K562 (cell line): ENCODE measurements at regions not wholly inside any gene's neighbourhood (a gene's known extent, or its start where the extent isn't known, plus 50 kb on each side); places are given as distances from the start of the nearest gene placed in this dataset.

Experiments
- ATAC-seq: fragments of 200-7000 bp; cut with Tn5 transposase; 3 replicates; pipeline ENCODE4 v1.9.1; 2020; ENCODE audit warnings: moderate library complexity
- BruUV-seq: library from RNA; stranded (reverse); fragments of 400-500 nt; replicated peaks from 2 replicates; lab custom pipeline; 2021; lab: Mats Ljungman, UMichigan
- CTCF ChIA-PET: fragments of 300-600 bp; formaldehyde crosslinking; extraction: SDS; loops from one replicate; lab custom pipeline; 2021; ENCODE audit warnings: low intra/inter-chr PET ratio; lab: Yijun Ruan, JAX
- POLR2A ChIA-PET: fragments of 300-600, 350-650 bp; sonication (Branson Sonifier 250); formaldehyde crosslinking; extraction: SDS; loops from one replicate; lab custom pipeline; 2021; ENCODE audit warnings: antibody characterized with exemption, inconsistent platforms; lab: Yijun Ruan, JAX
- DNase-seq, 4 experiments: peaks; one replicate each; pipeline versions ENCODE4 v3.0.0 to v3.0.0-alpha.2; 2011 to 2018; ENCODE audit warnings: low spot score in 3 of 4, mixed read lengths in 3 of 4; ENCODE audit errors: extremely low read depth in 1 of 4
- FAIRE-seq: peaks from 2 replicates; lab custom pipeline; 2011; peaks lifted over from hg19 to GRCh38; lab: Jason Lieb, UNC
- H2AFZ ChIP-seq: 2 replicates; pipeline ENCODE4 v1.6.0; 2011; ENCODE audit warnings: low read depth, low read length, control low read depth, inconsistent platforms
- H3K27ac ChIP-seq: fragments of 200-600 bp; 3 replicates; pipeline ENCODE4 v1.8.0; 2011; ENCODE audit warnings: low read depth, mild to moderate bottlenecking, control low read depth, inconsistent platforms, low read length, moderate library complexity, mixed read lengths; ENCODE audit errors: extremely low read depth
- H3K27me3 ChIP-seq, 2 experiments: fragments of 300-600 bp in 1 of 2; 2 replicates in 1 of 2; 3 replicates in 1 of 2; pipeline versions ENCODE4 v1.6.0 to v1.8.0; 2011; ENCODE audit warnings: inconsistent platforms in 2 of 2, low read length in 2 of 2, mild to moderate bottlenecking in 1 of 2, mixed read lengths in 1 of 2, moderate library complexity in 1 of 2; ENCODE audit not compliant: control insufficient read depth in 2 of 2, insufficient read depth in 2 of 2
- H3K36me3 ChIP-seq: fragments of 300-600 bp; 3 replicates; pipeline ENCODE4 v1.8.0; 2011; ENCODE audit warnings: mild to moderate bottlenecking, low read length, inconsistent platforms; ENCODE audit not compliant: control insufficient read depth, insufficient read depth
- H3K4me1 ChIP-seq, 2 experiments: fragments of 200-600 bp in 1 of 2; replicated peaks in 1 of 2; 2 replicates in 1 of 2; 3 replicates in 1 of 2; pipeline versions ENCODE4 v1.5.1 to v1.8.0; 2011; ENCODE audit warnings: inconsistent platforms in 2 of 2, low read length in 2 of 2, mild to moderate bottlenecking in 1 of 2, mixed read lengths in 1 of 2, moderate library complexity in 1 of 2; ENCODE audit not compliant: control insufficient read depth in 2 of 2, insufficient read depth in 2 of 2
- H3K4me2 ChIP-seq: 2 replicates; pipeline ENCODE4 v1.6.1; 2011; ENCODE audit warnings: low read length, control low read depth, inconsistent platforms, mixed read lengths; ENCODE audit not compliant: insufficient read depth
- H3K4me3 ChIP-seq: fragments of 200-600 bp; sonication (generic), shearing (Covaris generic); 2 replicates; pipeline ENCODE4 v1.5.1; 2016; ENCODE audit warnings: control low read depth, inconsistent platforms
- H3K79me2 ChIP-seq: fragments of 200-600 bp; 3 replicates; pipeline ENCODE4 v1.8.0; 2011; ENCODE audit warnings: low read length, inconsistent platforms; ENCODE audit not compliant: control insufficient read depth, insufficient read depth
- H3K9ac ChIP-seq, 2 experiments: 2 replicates each; pipeline versions ENCODE4 v1.6.0 to v1.6.1; 2011; ENCODE audit warnings: low read depth in 2 of 2, low read length in 2 of 2, control low read depth in 1 of 2, inconsistent platforms in 1 of 2, mild to moderate bottlenecking in 1 of 2, mixed read lengths in 1 of 2; ENCODE audit not compliant: insufficient read depth in 1 of 2
- H3K9me1 ChIP-seq: one replicate; pipeline ENCODE4 v1.6.0; 2011; ENCODE audit warnings: inconsistent platforms, mild to moderate bottlenecking, low read length, moderate library complexity; ENCODE audit not compliant: control insufficient read depth, insufficient read depth
- H3K9me3 ChIP-seq: replicated peaks from 2 replicates; pipeline ENCODE4 v1.5.1; 2011; ENCODE audit warnings: low read depth, low read length, inconsistent platforms; ENCODE audit not compliant: control insufficient read depth, insufficient read depth
- H4K20me1 ChIP-seq: replicated peaks from 2 replicates; pipeline ENCODE4 v1.6.1; 2011; ENCODE audit warnings: low read length, inconsistent platforms, mixed read lengths; ENCODE audit not compliant: control insufficient read depth, insufficient read depth
- CREB3L1 ChIP-seq: fragments of 450-650 bp; IDR thresholded peaks from 2 replicates; pipeline ENCODE4 v1.6.1; 2014; ENCODE audit warnings: low read depth, mild to moderate bottlenecking, moderate library complexity, borderline replicate concordance
- CTBP1 ChIP-seq: fragments of 450-650 bp; IDR thresholded peaks from 2 replicates; pipeline ENCODE4 v1.6.1; 2016; ENCODE audit warnings: borderline replicate concordance
- EP300 ChIP-seq: IDR thresholded peaks from 2 replicates; pipeline ENCODE4 v1.6.1; 2012; ENCODE audit warnings: low read length, improper control_type of control experiment
- FOSL1 ChIP-seq: fragments of 200-800 bp; sonication (Bioruptor generic); conservative IDR thresholded peaks from 2 replicates; pipeline ENCODE4 v1.6.1; 2016; ENCODE audit warnings: missing genetic modification characterization, missing compliant biosample characterization
- HDAC3 ChIP-seq: fragments of 450-650 bp; IDR thresholded peaks from 2 replicates; pipeline ENCODE4 v1.6.1; 2018; ENCODE audit warnings: borderline replicate concordance, mild to moderate bottlenecking, moderate library complexity; ENCODE audit not compliant: partially characterized antibody
- KLF6 ChIP-seq: fragments of 250-450 bp; sonication (Bioruptor Pico); IDR thresholded peaks from 2 replicates; pipeline ENCODE4 v1.4.0; 2020; ENCODE audit warnings: mild to moderate bottlenecking, moderate library complexity, borderline replicate concordance
- MYNN ChIP-seq, 2 experiments: sonication (generic); formaldehyde crosslinking in 1 of 2; IDR thresholded peaks; 2 replicates each; pipeline versions ENCODE4 v1.5.0 to v1.6.1; 2016 to 2020; ENCODE audit warnings: antibody characterized with exemption in 1 of 2, missing genetic modification reagents in 1 of 2
- VEZF1 ChIP-seq: fragments of 200-800 bp; sonication (Bioruptor generic); IDR thresholded peaks from 2 replicates; pipeline ENCODE4 v1.6.1; 2017; ENCODE audit warnings: missing genetic modification characterization, missing compliant biosample characterization
- YY1 ChIP-seq, 3 experiments: IDR thresholded peaks; 2 replicates each; pipeline ENCODE4 v1.6.1; 2011; ENCODE audit warnings: low read length in 2 of 3, mild to moderate bottlenecking in 2 of 3, moderate library complexity in 2 of 3, borderline replicate concordance in 1 of 3, control low read depth in 1 of 3, low read depth in 1 of 3; ENCODE audit not compliant: insufficient read depth in 3 of 3, insufficient replicate concordance in 2 of 3, control insufficient read depth in 1 of 3, insufficient read length in 1 of 3; ENCODE audit errors: extremely low read depth in 1 of 3
- ZFPM2 ChIP-seq: fragments of 250-450 bp; sonication (Bioruptor Pico); IDR thresholded peaks from 2 replicates; pipeline ENCODE4 v1.5.1; 2022; ENCODE audit warnings: mild to moderate bottlenecking
- ZNF740 ChIP-seq, 3 experiments: fragments of 200-800 bp in 1 of 3; sonication (Bioruptor generic) in 1 of 3; sonication (generic) in 1 of 3; formaldehyde crosslinking in 1 of 3; IDR thresholded peaks; 2 replicates each; pipeline versions ENCODE4 v1.6.1 to v1.8.0; 2016 to 2022; ENCODE audit warnings: mild to moderate bottlenecking in 2 of 3, missing compliant biosample characterization in 2 of 3, missing genetic modification characterization in 2 of 3, missing genetic modification reagents in 1 of 3
- WGBS: fragments of 100-300 bp; shearing (Covaris generic); methylation state at CpG from one replicate; pipeline ENCODE4 v1.1.6; 2016; ENCODE audit warnings: low coverage, mixed read lengths; ENCODE audit not compliant: insufficient coverage; ENCODE audit errors: missing lambda C conversion rate; 5-methylcytosine and 5-hydroxymethylcytosine counted together
- in situ Hi-C: fragments of 300-500 bp; cut with MboI; formaldehyde crosslinking; loops from 4 replicates; pipeline ENCODE4 v1.15.0; 2018; ENCODE audit warnings: inconsistent platforms, mixed read lengths
- intact Hi-C: fragments of 100-400 bp; cut with micrococcal nuclease; formaldehyde crosslinking; loops from 2 replicates; pipeline ENCODE4 v1.14.2; 2022
- TF ChIP-seq, protein P1 (sequence below): conservative IDR thresholded peaks from 2 replicates; pipeline ENCODE4 v1.6.1; 2011; ENCODE audit warnings: low read depth, mild to moderate bottlenecking, low read length; ENCODE audit not compliant: control insufficient read depth
- TF ChIP-seq, protein P2 (sequence below): fragments of 250-450 bp; sonication (Bioruptor Pico); IDR thresholded peaks from 2 replicates; pipeline ENCODE4 v1.4.0; 2020; ENCODE audit warnings: mild to moderate bottlenecking, moderate library complexity, borderline replicate concordance

DNA sequence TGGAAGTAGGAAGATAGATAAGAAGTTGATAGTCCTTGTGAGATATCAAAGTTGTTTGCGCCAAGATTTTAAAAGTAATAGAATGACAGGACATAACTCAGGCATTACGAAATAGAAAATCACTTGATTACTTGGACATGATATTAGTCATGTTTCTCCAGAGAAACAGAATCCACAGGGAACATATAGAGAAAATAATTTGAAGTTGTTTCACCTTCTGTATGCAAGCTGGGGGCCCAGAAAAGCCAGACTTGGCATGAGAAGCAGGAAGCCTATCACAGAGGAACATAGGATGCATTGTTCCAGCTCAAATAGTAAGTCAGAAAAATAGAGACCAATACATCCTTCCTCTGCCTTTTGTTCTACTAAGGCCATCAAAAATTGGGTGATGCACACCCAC, 715.9 kb downstream of the TECRL start:
- 0% methylated on average over 2 of the region's 2 CpGs for WGBS
- Histone ChIP-seq H3K9ac (no peak overlapping the region), H3K36me3 (no peaks in the 10 kb centered on the region), H4K20me1 (no peaks in the 10 kb centered on the region), H3K27me3 (no peaks in the 10 kb centered on the region), H3K9me3 (no peaks in the 10 kb centered on the region), H3K4me2 (no peak overlapping the region), H3K79me2 (no peaks in the 10 kb centered on the region), H3K9me1 (no peaks in the 10 kb centered on the region), H3K27ac (no peak overlapping the region), H3K4me3 (no peak overlapping the region), H3K4me1 (no peaks in the 10 kb centered on the region), H2AFZ (no peak overlapping the region)
- in situ Hi-C loops (no loop called here), intact Hi-C loops (no loop called here)
- DNase-seq (no peak), FAIRE-seq (no peak), ATAC-seq (no peak)
- CTCF ChIA-PET: no interaction called here
- POLR2A ChIA-PET: no interaction called here
- BruUV-seq: no TSS peak
- TF ChIP-seq ZFPM2 (CRISPR knock-in tag) (no peak), CREB3L1 (no peak), VEZF1 (CRISPR knock-in tag) (no peak), FOSL1 (tag) (no peak), YY1 (IDR thresholded peaks at IDR 0.05; ENCODE audit: borderline replicate concordance in 1 of 3, control insufficient read depth in 1 of 3, extremely low read depth in 1 of 3, insufficient read depth in 3 of 3, insufficient read length in 1 of 3, insufficient replicate concordance in 2 of 3, low read depth in 1 of 3, low read length in 2 of 3) (no peak), KLF6 (CRISPR knock-in tag) (no peak), ZNF740 (CRISPR knock-in tag; IDR thresholded peaks at IDR 0.05) (no peak), ZNF740 (tag; IDR thresholded peaks at IDR 0.05) (no peak), MYNN (IDR thresholded peaks at IDR 0.05) (no peak), MYNN (CRISPR knock-in tag; IDR thresholded peaks at IDR 0.05) (no peak), CTBP1 (no peak), EP300 (no peak), HDAC3 (no peak)
- TF ChIP-seq, protein P1, sequence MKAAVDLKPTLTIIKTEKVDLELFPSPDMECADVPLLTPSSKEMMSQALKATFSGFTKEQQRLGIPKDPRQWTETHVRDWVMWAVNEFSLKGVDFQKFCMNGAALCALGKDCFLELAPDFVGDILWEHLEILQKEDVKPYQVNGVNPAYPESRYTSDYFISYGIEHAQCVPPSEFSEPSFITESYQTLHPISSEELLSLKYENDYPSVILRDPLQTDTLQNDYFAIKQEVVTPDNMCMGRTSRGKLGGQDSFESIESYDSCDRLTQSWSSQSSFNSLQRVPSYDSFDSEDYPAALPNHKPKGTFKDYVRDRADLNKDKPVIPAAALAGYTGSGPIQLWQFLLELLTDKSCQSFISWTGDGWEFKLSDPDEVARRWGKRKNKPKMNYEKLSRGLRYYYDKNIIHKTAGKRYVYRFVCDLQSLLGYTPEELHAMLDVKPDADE: no peak
- TF ChIP-seq, protein P2, sequence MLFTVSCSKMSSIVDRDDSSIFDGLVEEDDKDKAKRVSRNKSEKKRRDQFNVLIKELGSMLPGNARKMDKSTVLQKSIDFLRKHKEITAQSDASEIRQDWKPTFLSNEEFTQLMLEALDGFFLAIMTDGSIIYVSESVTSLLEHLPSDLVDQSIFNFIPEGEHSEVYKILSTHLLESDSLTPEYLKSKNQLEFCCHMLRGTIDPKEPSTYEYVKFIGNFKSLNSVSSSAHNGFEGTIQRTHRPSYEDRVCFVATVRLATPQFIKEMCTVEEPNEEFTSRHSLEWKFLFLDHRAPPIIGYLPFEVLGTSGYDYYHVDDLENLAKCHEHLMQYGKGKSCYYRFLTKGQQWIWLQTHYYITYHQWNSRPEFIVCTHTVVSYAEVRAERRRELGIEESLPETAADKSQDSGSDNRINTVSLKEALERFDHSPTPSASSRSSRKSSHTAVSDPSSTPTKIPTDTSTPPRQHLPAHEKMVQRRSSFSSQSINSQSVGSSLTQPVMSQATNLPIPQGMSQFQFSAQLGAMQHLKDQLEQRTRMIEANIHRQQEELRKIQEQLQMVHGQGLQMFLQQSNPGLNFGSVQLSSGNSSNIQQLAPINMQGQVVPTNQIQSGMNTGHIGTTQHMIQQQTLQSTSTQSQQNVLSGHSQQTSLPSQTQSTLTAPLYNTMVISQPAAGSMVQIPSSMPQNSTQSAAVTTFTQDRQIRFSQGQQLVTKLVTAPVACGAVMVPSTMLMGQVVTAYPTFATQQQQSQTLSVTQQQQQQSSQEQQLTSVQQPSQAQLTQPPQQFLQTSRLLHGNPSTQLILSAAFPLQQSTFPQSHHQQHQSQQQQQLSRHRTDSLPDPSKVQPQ (CRISPR knock-in tag): no peak
